Adrenal gland (tissue), 5 donors: ENCODE measurements at regions not wholly inside any gene's neighbourhood (a gene's known extent, or its start where the extent isn't known, plus 50 kb on each side); places are given as distances from the start of the nearest gene placed in this dataset.

ENCODE experiments used
- POLR2A ChIP-seq, 2 donors: fragments of 450-650 bp; IDR thresholded peaks; one replicate each; pipeline ENCODE4 v1.6.1; 2017; ENCODE audit warnings: antibody characterized with exemption in 2 of 2, mild to moderate bottlenecking in 2 of 2, moderate library complexity in 1 of 2
- TF ChIP-seq, protein P1 (sequence below), 6 experiments: fragments of 450-650 bp in 4 of 6; fragments of 200-600 bp in 2 of 6; sonication (generic) in 1 of 6; IDR thresholded peaks; 1 replicate in 5 of 6; 2 replicates in 1 of 6; pipeline versions ENCODE4 v1.5.1 to v1.8.0; 2016 to 2021; ENCODE audit warnings: antibody characterized with exemption in 6 of 6, mild to moderate bottlenecking in 2 of 6, moderate library complexity in 1 of 6
- donor health status: DM: no; HTN: no; CAD: no.

DNA sequence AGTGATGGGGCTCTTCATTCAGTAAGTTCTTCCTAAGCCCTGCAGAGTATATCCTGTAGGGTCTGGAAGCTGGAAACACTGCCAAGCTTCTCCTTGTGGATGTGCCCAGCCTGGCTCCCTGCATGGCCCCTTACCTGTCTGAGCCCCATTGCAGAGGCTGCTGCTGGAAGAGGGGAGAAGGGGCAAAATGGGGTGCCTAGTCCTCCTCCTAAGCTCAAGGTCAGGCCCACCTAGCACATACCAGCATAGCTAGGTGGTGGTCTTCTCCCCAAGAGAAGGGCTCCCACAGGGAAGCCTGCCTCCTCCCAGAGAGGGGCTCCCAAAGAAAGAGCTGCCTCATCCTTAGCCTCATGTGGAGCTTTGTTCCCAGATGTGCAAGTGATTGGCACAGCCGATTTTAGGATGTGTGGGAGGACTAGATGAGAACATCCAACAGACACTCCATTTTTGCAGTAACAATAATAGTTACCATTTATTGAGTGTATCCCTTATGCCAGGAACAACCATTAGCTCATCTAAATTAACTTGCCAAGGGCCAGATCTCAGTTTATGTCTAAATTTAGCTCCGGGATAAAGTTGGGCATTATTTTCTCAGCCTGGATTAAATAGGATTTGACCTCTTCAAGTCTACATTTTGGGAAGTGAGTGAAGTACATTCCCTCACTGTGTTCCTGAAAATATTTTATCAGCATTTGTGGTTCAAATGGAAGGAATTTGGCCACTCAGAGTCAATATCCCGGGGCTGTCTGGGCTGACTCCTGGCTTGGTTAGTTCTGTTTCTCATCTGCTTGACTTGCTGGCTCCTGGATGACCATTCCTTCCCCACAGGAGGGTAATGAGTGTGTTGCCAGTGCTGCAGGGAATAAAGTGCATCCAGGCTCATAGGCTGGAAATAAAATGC lies 291.1 kb upstream of the ROPN1 start:
- TF ChIP-seq, protein P1, sequence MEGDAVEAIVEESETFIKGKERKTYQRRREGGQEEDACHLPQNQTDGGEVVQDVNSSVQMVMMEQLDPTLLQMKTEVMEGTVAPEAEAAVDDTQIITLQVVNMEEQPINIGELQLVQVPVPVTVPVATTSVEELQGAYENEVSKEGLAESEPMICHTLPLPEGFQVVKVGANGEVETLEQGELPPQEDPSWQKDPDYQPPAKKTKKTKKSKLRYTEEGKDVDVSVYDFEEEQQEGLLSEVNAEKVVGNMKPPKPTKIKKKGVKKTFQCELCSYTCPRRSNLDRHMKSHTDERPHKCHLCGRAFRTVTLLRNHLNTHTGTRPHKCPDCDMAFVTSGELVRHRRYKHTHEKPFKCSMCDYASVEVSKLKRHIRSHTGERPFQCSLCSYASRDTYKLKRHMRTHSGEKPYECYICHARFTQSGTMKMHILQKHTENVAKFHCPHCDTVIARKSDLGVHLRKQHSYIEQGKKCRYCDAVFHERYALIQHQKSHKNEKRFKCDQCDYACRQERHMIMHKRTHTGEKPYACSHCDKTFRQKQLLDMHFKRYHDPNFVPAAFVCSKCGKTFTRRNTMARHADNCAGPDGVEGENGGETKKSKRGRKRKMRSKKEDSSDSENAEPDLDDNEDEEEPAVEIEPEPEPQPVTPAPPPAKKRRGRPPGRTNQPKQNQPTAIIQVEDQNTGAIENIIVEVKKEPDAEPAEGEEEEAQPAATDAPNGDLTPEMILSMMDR (IDR thresholded peaks at IDR 0.05) = no peak
- no peak for TF ChIP-seq POLR2A (IDR thresholded peaks at IDR 0.05)
